ENCODE measurements at regions not wholly inside any gene's neighbourhood (a gene's known extent, or its start where the extent isn't known, plus 50 kb on each side); places are given as distances from the start of the nearest gene placed in this dataset.

GRCh38 chr4:18698119-18698883, 676.7 kb upstream of the LCORL start:
- H3K4me3 ChIP-seq, result no peak overlapping the region
- no peaks in the 10 kb centered on the region for H3K27me3 ChIP-seq
- H3K36me3 ChIP-seq, result no peaks in the 10 kb centered on the region
- no peaks in the 10 kb centered on the region for H3K4me1 ChIP-seq
- in situ Hi-C loops (cut with MboI; ENCODE audit: low pct_ligation_motif_present in 1 of 4, low pct_unique_long_range_greater_than_20kb in 1 of 4, low sequenced_read_pairs in 3 of 4), result loop anchor here in 3 of 4 donors (25.0 kb wide), 4 partner anchors 539 to 1989 kb away; no protein-coding TSS in a partner anchor
- TF ChIP-seq POLR2A (IDR thresholded peaks at IDR 0.05) (no peak), POLR2AphosphoS5 (IDR thresholded peaks at IDR 0.05) (no peak), EP300 (IDR thresholded peaks at IDR 0.05; ENCODE audit: low read depth) (no peak)
- TF ChIP-seq, protein P1, sequence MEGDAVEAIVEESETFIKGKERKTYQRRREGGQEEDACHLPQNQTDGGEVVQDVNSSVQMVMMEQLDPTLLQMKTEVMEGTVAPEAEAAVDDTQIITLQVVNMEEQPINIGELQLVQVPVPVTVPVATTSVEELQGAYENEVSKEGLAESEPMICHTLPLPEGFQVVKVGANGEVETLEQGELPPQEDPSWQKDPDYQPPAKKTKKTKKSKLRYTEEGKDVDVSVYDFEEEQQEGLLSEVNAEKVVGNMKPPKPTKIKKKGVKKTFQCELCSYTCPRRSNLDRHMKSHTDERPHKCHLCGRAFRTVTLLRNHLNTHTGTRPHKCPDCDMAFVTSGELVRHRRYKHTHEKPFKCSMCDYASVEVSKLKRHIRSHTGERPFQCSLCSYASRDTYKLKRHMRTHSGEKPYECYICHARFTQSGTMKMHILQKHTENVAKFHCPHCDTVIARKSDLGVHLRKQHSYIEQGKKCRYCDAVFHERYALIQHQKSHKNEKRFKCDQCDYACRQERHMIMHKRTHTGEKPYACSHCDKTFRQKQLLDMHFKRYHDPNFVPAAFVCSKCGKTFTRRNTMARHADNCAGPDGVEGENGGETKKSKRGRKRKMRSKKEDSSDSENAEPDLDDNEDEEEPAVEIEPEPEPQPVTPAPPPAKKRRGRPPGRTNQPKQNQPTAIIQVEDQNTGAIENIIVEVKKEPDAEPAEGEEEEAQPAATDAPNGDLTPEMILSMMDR (IDR thresholded peaks at IDR 0.05), result no peak
- no peaks in the 10 kb centered on the region for H3K9me3 ChIP-seq
- intact Hi-C loops (cut with DNase I; ENCODE audit: low total_unique reads), result no loop called here
- 73 to 85% methylated on average over 8 to 10 of the region's 10 CpGs for WGBS, 2 donors (ENCODE audit: low coverage in 1 of 2)
- DNase-seq, result no peak
- no peak overlapping the region for H3K27ac ChIP-seq

DNA sequence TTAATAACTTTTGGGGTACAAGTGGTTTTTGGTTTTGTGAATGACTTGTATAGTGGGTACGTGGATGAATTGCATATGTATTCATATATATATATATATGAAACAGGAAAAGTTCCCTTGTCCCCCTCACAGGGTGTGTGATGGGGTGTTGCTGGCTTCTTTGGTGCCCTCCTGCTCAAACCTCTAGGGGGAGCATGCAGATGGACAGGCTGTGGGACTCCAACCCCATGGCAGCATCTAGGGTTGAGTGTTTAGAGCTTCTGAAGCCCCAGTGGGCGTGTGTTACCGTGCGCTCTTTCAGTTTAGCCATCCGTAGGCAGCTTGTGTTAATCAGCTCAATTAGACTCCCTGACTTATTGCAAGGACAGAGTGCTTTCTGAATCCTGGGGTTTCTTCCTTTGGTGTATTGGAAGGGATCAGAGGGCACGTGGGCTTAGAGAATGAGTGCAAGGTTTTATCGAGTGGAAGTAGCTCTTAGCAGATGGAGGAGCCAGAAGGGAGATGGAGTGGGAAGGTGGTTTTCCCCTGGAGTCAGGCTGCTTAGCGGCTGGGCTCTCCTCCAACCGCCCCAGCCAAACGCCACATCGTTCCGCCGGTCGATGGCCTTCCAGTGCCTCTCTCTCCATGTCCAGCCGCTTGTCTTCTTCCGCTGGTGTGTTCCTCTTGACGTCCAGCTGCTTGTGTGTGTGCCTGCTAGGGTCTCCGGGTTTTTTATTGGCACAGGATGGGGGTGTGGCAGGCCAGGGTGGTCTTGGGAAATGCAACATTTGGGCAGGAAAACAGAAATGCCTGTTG, 674.4 kb upstream of the LCORL start:
- DNase-seq, result no peak
- in situ Hi-C loops (cut with MboI; ENCODE audit: low pct_ligation_motif_present in 1 of 4, low pct_unique_long_range_greater_than_20kb in 1 of 4, low sequenced_read_pairs in 3 of 4), result loop anchor here in 3 of 4 donors (25.0 kb wide), 4 partner anchors 541 to 1991 kb away; no protein-coding TSS in a partner anchor
- intact Hi-C loops (cut with DNase I; ENCODE audit: low total_unique reads), result no loop called here
- H3K36me3 ChIP-seq, result no peaks in the 10 kb centered on the region
- TF ChIP-seq, protein P1 (IDR thresholded peaks at IDR 0.05), result no peak
- TF ChIP-seq EP300 (IDR thresholded peaks at IDR 0.05; ENCODE audit: low read depth), result no peak
- TF ChIP-seq POLR2A (IDR thresholded peaks at IDR 0.05), result no peak
- TF ChIP-seq POLR2AphosphoS5 (IDR thresholded peaks at IDR 0.05), result no peak
- no peaks in the 10 kb centered on the region for H3K27me3 ChIP-seq
- H3K4me1 ChIP-seq, result no peaks in the 10 kb centered on the region
- no peak overlapping the region for H3K27ac ChIP-seq
- H3K9me3 ChIP-seq, result no peaks in the 10 kb centered on the region
- H3K4me3 ChIP-seq, result no peak overlapping the region
- WGBS, 2 donors (ENCODE audit: low coverage in 1 of 2), result 88 to 97% methylated on average over 1 to 18 of the region's 18 CpGs

- Histone ChIP-seq H3K4me1 (peaks cover 0 to 13% (median under 1%) of the 10 kb centered on the region in 4 donors), H3K36me3 (no peaks in the 10 kb centered on the region), H3K9me3 (no peaks in the 10 kb centered on the region), H3K27ac (no peak overlapping the region), H3K4me3 (no peak overlapping the region), H3K27me3 (no peaks in the 10 kb centered on the region)
- TF ChIP-seq, protein P1 (IDR thresholded peaks at IDR 0.05), result no peak
- intact Hi-C loops (cut with DNase I; ENCODE audit: low total_unique reads) (no loop called here), in situ Hi-C loops (cut with MboI; ENCODE audit: low pct_ligation_motif_present in 1 of 4, low pct_unique_long_range_greater_than_20kb in 1 of 4, low sequenced_read_pairs in 3 of 4) (loop anchor here in 3 of 4 donors (25.0 kb wide), 4 partner anchors 546 to 1996 kb away; no protein-coding TSS in a partner anchor)
- WGBS, 2 donors (ENCODE audit: low coverage in 1 of 2), result 35 to 42% methylated on average over 3 to 9 of the region's 9 CpGs
- DNase-seq, result no peak
Measured at GRCh38 chr4:18691431-18692200, 670.1 kb upstream of the LCORL start.

Measured in transverse colon (tissue), 4 donors.